Ovary (tissue), 3 donors: ENCODE measurements at regions not wholly inside any gene's neighbourhood (a gene's known extent, or its start where the extent isn't known, plus 50 kb on each side); places are given as distances from the start of the nearest gene placed in this dataset.

ENCODE experiments used
- POLR2A ChIP-seq: fragments of 450-650 bp; IDR thresholded peaks from one replicate; pipeline ENCODE4 v1.6.1; 2017; ENCODE audit warnings: antibody characterized with exemption, mild to moderate bottlenecking, moderate library complexity
- TF ChIP-seq, protein P1 (sequence below), 3 donors: fragments of 450-650 bp in 2 of 3; fragments of 200-600 bp in 1 of 3; IDR thresholded peaks; one replicate each; pipeline versions ENCODE4 v1.5.1 to v1.8.0; 2016 to 2022; ENCODE audit warnings: antibody characterized with exemption in 3 of 3, mild to moderate bottlenecking in 1 of 3
- donor health status: DM: no; HTN: no; CAD: no.

GRCh38 chr3:148221303-148221702 lies 476.4 kb upstream of the AGTR1 start:
- TF ChIP-seq, protein P1, sequence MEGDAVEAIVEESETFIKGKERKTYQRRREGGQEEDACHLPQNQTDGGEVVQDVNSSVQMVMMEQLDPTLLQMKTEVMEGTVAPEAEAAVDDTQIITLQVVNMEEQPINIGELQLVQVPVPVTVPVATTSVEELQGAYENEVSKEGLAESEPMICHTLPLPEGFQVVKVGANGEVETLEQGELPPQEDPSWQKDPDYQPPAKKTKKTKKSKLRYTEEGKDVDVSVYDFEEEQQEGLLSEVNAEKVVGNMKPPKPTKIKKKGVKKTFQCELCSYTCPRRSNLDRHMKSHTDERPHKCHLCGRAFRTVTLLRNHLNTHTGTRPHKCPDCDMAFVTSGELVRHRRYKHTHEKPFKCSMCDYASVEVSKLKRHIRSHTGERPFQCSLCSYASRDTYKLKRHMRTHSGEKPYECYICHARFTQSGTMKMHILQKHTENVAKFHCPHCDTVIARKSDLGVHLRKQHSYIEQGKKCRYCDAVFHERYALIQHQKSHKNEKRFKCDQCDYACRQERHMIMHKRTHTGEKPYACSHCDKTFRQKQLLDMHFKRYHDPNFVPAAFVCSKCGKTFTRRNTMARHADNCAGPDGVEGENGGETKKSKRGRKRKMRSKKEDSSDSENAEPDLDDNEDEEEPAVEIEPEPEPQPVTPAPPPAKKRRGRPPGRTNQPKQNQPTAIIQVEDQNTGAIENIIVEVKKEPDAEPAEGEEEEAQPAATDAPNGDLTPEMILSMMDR (IDR thresholded peaks at IDR 0.05) = no peak
- TF ChIP-seq POLR2A = no peak
